RPMI7951 (cell line): ENCODE measurements at regions not wholly inside any gene's neighbourhood (a gene's known extent, or its start where the extent isn't known, plus 50 kb on each side); places are given as distances from the start of the nearest gene placed in this dataset.

ENCODE experiments used
- DNase-seq: peaks from one replicate; pipeline ENCODE4 v3.0.0-alpha.2; 2012; ENCODE audit warnings: low read depth

GRCh38 chr16:6932871-6933385 lies 399.7 kb upstream of the RBFOX1 start:
- no peak for DNase-seq

GRCh38 chr16:6929868-6930267 lies 402.8 kb upstream of the RBFOX1 start:
- no peak for DNase-seq

- no peak for DNase-seq
These were observed 405.9 kb upstream of the RBFOX1 start for GRCh38 chr16:6926762-6927161.

GRCh38 chr16:6926341-6926740 lies 406.3 kb upstream of the RBFOX1 start:
- DNase-seq = no peak

GRCh38 chr16:6918646-6919045 lies 414.0 kb upstream of the RBFOX1 start:
- DNase-seq = no peak

- DNase-seq = no peak
These were observed 415.7 kb upstream of the RBFOX1 start for GRCh38 chr16:6916946-6917345.

- DNase-seq = no peak
These were observed 419.1 kb upstream of the RBFOX1 start for GRCh38 chr16:6913566-6913965.

- DNase-seq = no peak
These were observed 422.3 kb upstream of the RBFOX1 start for GRCh38 chr16:6910301-6910700.

- DNase-seq = no peak
These were observed 427.0 kb upstream of the RBFOX1 start for GRCh38 chr16:6905601-6906000.

GRCh38 chr16:6903671-6904070 lies 429.0 kb upstream of the RBFOX1 start:
- no peak for DNase-seq

- DNase-seq = no peak
These were observed 433.7 kb upstream of the RBFOX1 start for GRCh38 chr16:6898896-6899295.

- no peak for DNase-seq
These were observed 434.7 kb upstream of the RBFOX1 start for GRCh38 chr16:6897876-6898485.

- no peak for DNase-seq
These were observed 439.7 kb upstream of the RBFOX1 start for GRCh38 chr16:6892966-6893365.

- no peak for DNase-seq
These were observed 441.1 kb upstream of the RBFOX1 start for GRCh38 chr16:6891496-6891895.

- DNase-seq = no peak
These were observed 444.1 kb upstream of the RBFOX1 start for GRCh38 chr16:6888531-6888930.

GRCh38 chr16:6884002-6884401 lies 448.6 kb upstream of the RBFOX1 start:
- DNase-seq = no peak

- DNase-seq = no peak
These were observed 452.4 kb upstream of the RBFOX1 start for GRCh38 chr16:6880263-6880662.

GRCh38 chr16:6864671-6865070 lies 468.0 kb upstream of the RBFOX1 start:
- DNase-seq = no peak

- DNase-seq = no peak
These were observed 468.4 kb upstream of the RBFOX1 start for GRCh38 chr16:6864244-6864643.

- no peak for DNase-seq
These were observed 469.5 kb upstream of the RBFOX1 start for GRCh38 chr16:6863135-6863534.

GRCh38 chr16:6861815-6862477 lies 470.7 kb upstream of the RBFOX1 start:
- DNase-seq = no peak

- DNase-seq = no peak
These were observed 471.4 kb upstream of the RBFOX1 start for GRCh38 chr16:6861135-6861814.

- DNase-seq = no peak
These were observed 475.1 kb upstream of the RBFOX1 start for GRCh38 chr16:6857575-6857974.
